ENCODE measurements at regions not wholly inside any gene's neighbourhood (a gene's known extent, or its start where the extent isn't known, plus 50 kb on each side); places are given as distances from the start of the nearest gene placed in this dataset.

- TF ChIP-seq ZNF142 (CRISPR knock-in tag; IDR thresholded peaks at IDR 0.05): no peak
These were observed 1500.2 kb upstream of the PRMT6 start (continued) for GRCh38 chr1:105556266-105556665.

GRCh38 chr1:105558023-105558422 lies 1498.5 kb upstream of the PRMT6 start:
- BruUV-seq (replicated peaks): no TSS peak
- no peak for DNase-seq (ENCODE audit: low spot score)
- TF ChIP-seq KLF16 (CRISPR knock-in tag; IDR thresholded peaks at IDR 0.05): no peak
- no peak for TF ChIP-seq FOXM1 (CRISPR knock-in tag; IDR thresholded peaks at IDR 0.05)
- no peak for TF ChIP-seq ZNF660 (CRISPR knock-in tag; IDR thresholded peaks at IDR 0.05; ENCODE audit: borderline replicate concordance, low read depth)
- TF ChIP-seq ZNF646 (CRISPR knock-in tag; IDR thresholded peaks at IDR 0.05): no peak
- no peak for TF ChIP-seq CCDC6 (CRISPR knock-in tag; IDR thresholded peaks at IDR 0.05)
- TF ChIP-seq ETV6 (CRISPR knock-in tag; conservative IDR thresholded peaks at IDR 0.05): no peak
- TF ChIP-seq SMARCC2 (IDR thresholded peaks at IDR 0.05): no peak
- no peak for TF ChIP-seq DMTF1 (CRISPR knock-in tag; IDR thresholded peaks at IDR 0.05)
- no peak for TF ChIP-seq RFX3 (CRISPR knock-in tag; IDR thresholded peaks at IDR 0.05)

More at GRCh38 chr1:105558023-105558422, 1498.5 kb upstream of the PRMT6 start:
- H3K4me1 ChIP-seq (ENCODE audit: insufficient read depth, low read length): no peaks in the 10 kb centered on the region
- ChIA-PET POLR2A (no interaction called here), CTCF (ENCODE audit: low intra/inter-chr PET ratio, low total read pairs) (no interaction called here)
- no peaks in the 10 kb centered on the region for H3K36me3 ChIP-seq (replicated peaks in 1 of 2; ENCODE audit: control insufficient read depth in 1 of 2, insufficient read depth in 2 of 2, low read length in 2 of 2)
- H3K9ac ChIP-seq (ENCODE audit: insufficient read depth, low read depth, low read length): no peak overlapping the region
- H3K4me2 ChIP-seq (ENCODE audit: low read depth, low read length): no peak overlapping the region
- H2AFZ ChIP-seq (ENCODE audit: low read length): no peak overlapping the region
- in situ Hi-C loops (cut with HindIII; ENCODE audit: extremely low pct_ligation_motif_present, low pct_unique_long_range_greater_than_20kb) (no loop called here), intact Hi-C loops (cut with micrococcal nuclease; ENCODE audit: unreplicated experiment) (no loop called here)
- no peaks in the 10 kb centered on the region for H3K79me2 ChIP-seq (ENCODE audit: insufficient read depth, low read length)
- H3K27ac ChIP-seq (ENCODE audit: extremely low read length, insufficient read depth, low read length): no peak overlapping the region
- FAIRE-seq: no peak
- ATAC-seq: no peak
- no peak overlapping the region for H3K4me3 ChIP-seq (replicated peaks in 1 of 3; ENCODE audit: insufficient read depth in 1 of 3, low read depth in 2 of 3, low read length in 3 of 3)
- H3K27me3 ChIP-seq (ENCODE audit: control insufficient read depth in 1 of 2, insufficient read depth in 2 of 2, low read length in 2 of 2): no peaks in the 10 kb centered on the region
- H3K9me3 ChIP-seq (ENCODE audit: low read length): peaks cover 22% of the 10 kb centered on the region
- no peaks in the 10 kb centered on the region for H4K20me1 ChIP-seq (ENCODE audit: insufficient read depth, low read length)
